Lower lobe of right lung (tissue), 2 donors: ENCODE measurements at regions not wholly inside any gene's neighbourhood (a gene's known extent, or its start where the extent isn't known, plus 50 kb on each side); places are given as distances from the start of the nearest gene placed in this dataset.

Experiments
- ATAC-seq, 2 donors: fragments of 200-7000 bp; cut with Tn5 transposase; one replicate each; pipeline ENCODE4 v1.9.1; 2020 to 2022; ENCODE audit warnings: mild to moderate bottlenecking in 2 of 2, moderate library complexity in 2 of 2
- DNase-seq: peaks from one replicate; pipeline ENCODE4 v3.0.0-alpha.2; 2020
- H3K27ac ChIP-seq: fragments of 200-600 bp; one replicate; pipeline ENCODE4 v1.8.0; 2022
- H3K27me3 ChIP-seq: fragments of 200-600 bp; one replicate; pipeline ENCODE4 v1.8.0; 2022; ENCODE audit warnings: low read depth
- H3K36me3 ChIP-seq: fragments of 200-600 bp; one replicate; pipeline ENCODE4 v1.8.0; 2022; ENCODE audit warnings: mild to moderate bottlenecking
- H3K4me1 ChIP-seq: fragments of 200-600 bp; one replicate; pipeline ENCODE4 v1.8.0; 2022
- H3K4me3 ChIP-seq: fragments of 200-600 bp; one replicate; pipeline ENCODE4 v1.8.0; 2022; ENCODE audit warnings: mild to moderate bottlenecking
- H3K9me3 ChIP-seq: fragments of 200-600 bp; one replicate; pipeline ENCODE4 v1.8.0; 2022
- intact Hi-C: fragments of 100-400 bp; cut with DNase I; formaldehyde crosslinking; loops from one replicate; pipeline ENCODE4 v1.11.0; 2022
- TF ChIP-seq, protein P1 (sequence below): fragments of 200-600 bp; IDR thresholded peaks from one replicate; pipeline ENCODE4 v1.8.0; 2022; ENCODE audit warnings: antibody characterized with exemption, mild to moderate bottlenecking
- donor health status: DM: no; HTN: yes; CAD: no; lungs with severe emphysema.

DNA sequence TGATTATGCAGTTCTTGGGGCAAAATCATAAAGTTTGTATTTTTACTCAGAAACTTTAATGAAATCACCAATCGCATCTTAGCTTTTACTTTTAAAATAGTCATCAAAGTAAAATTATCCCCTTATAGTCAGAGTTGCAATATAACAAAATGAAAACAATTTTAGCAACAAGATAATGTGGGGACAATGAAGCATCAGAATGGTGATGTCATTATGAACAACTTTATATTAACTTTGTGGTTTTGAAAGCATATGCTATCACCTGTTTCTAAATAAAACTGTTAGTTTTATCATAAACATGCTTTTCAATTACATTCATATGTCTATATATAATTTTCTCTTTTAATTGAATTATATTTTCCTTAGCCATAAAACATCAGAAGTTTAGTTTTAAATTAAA is 856.8 kb downstream of the CDH9 start:
- DNase-seq (no peak), ATAC-seq (no peak)
- H3K4me1 ChIP-seq = no peaks in the 10 kb centered on the region
- H3K36me3 ChIP-seq = no peaks in the 10 kb centered on the region
- no peak overlapping the region for H3K27ac ChIP-seq
- intact Hi-C loops = no loop called here
- TF ChIP-seq, protein P1, sequence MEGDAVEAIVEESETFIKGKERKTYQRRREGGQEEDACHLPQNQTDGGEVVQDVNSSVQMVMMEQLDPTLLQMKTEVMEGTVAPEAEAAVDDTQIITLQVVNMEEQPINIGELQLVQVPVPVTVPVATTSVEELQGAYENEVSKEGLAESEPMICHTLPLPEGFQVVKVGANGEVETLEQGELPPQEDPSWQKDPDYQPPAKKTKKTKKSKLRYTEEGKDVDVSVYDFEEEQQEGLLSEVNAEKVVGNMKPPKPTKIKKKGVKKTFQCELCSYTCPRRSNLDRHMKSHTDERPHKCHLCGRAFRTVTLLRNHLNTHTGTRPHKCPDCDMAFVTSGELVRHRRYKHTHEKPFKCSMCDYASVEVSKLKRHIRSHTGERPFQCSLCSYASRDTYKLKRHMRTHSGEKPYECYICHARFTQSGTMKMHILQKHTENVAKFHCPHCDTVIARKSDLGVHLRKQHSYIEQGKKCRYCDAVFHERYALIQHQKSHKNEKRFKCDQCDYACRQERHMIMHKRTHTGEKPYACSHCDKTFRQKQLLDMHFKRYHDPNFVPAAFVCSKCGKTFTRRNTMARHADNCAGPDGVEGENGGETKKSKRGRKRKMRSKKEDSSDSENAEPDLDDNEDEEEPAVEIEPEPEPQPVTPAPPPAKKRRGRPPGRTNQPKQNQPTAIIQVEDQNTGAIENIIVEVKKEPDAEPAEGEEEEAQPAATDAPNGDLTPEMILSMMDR = no peak
- no peak overlapping the region for H3K4me3 ChIP-seq
- H3K27me3 ChIP-seq = no peaks in the 10 kb centered on the region
- H3K9me3 ChIP-seq = no peaks in the 10 kb centered on the region

DNA sequence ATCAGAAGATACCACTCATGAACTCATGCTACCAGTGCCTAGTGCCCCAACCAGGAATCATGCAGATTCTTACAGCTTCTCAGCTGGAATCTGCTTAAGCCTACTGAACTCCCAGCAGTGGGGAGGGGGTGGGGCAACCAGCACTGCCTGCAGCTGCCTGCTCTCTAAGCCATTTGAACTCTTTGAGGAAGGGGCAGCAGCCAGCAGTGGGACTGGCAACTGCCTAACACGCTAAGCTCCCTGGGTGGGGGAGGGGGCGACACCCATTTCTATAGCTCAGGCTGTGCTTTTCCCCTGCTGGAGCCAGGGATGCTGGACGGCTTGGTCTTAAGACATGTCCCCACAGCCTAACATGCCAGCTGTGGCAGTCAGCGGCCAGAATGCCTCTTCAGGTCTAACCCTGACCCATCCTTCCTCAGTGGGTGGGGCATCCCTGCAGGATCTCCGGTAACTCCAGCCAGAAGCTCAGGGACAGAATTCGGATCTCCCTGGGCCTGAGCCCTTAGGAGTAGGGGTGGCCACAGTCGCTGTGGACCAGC is 889.7 kb downstream of the CDH9 start:
- ATAC-seq (no peak), DNase-seq (peak; percentile 37)
- Histone ChIP-seq H3K4me1 (no peaks in the 10 kb centered on the region), H3K9me3 (no peaks in the 10 kb centered on the region), H3K4me3 (no peak overlapping the region), H3K27me3 (no peaks in the 10 kb centered on the region), H3K36me3 (no peaks in the 10 kb centered on the region), H3K27ac (no peak overlapping the region)
- TF ChIP-seq, protein P1 = no peak
- intact Hi-C loops = no loop called here

DNA sequence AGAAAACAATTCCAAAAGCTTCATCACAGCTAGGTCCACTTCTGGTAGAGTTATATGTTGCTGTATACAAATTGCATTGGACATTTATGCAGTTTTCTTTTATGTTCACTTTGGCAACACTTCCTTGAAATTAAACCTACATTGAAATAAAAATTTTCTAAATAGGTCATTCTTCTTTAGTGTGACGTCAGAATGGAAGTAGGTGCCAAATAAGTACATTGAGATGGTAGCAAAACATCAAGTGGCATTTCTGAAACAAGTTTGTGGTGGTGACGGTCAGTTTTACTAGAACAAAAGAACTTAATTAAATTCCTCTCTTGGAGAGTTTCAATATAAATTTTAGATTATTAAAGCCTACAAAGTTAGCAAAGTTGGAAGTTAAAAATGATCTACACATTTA is 895.1 kb downstream of the CDH9 start:
- no peak for ATAC-seq
- intact Hi-C loops = no loop called here
- H3K4me1 ChIP-seq = no peaks in the 10 kb centered on the region
- H3K4me3 ChIP-seq = no peak overlapping the region
- DNase-seq = no peak
- no peaks in the 10 kb centered on the region for H3K36me3 ChIP-seq
- TF ChIP-seq, protein P1 = no peak
- H3K9me3 ChIP-seq = no peaks in the 10 kb centered on the region
- no peak overlapping the region for H3K27ac ChIP-seq
- H3K27me3 ChIP-seq = no peaks in the 10 kb centered on the region

DNA sequence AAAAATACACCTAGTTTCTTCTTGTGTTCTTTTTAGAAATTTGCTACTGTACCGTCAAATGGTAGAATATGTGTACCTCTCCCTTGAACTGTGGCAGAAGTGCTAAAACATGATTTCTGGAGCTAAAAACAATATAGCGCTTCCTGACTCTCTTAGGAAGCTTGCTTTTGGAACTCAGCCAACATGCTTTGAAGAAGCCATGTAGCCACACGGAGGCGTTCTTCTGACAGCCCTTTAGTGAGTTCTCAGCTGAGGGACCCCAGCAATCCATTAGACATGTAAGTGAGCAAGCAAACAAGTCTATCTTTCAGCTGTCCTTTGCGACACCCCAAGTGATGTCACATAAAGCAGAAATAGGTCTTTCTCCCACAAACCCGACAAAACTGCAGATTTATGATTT is 917.0 kb downstream of the CDH9 start:
- Histone ChIP-seq H3K4me1 (no peaks in the 10 kb centered on the region), H3K27ac (no peak overlapping the region), H3K36me3 (no peaks in the 10 kb centered on the region), H3K4me3 (no peak overlapping the region), H3K9me3 (no peaks in the 10 kb centered on the region), H3K27me3 (no peaks in the 10 kb centered on the region)
- TF ChIP-seq, protein P1 = no peak
- DNase-seq (no peak), ATAC-seq (no peak)
- intact Hi-C loops = no loop called here

DNA sequence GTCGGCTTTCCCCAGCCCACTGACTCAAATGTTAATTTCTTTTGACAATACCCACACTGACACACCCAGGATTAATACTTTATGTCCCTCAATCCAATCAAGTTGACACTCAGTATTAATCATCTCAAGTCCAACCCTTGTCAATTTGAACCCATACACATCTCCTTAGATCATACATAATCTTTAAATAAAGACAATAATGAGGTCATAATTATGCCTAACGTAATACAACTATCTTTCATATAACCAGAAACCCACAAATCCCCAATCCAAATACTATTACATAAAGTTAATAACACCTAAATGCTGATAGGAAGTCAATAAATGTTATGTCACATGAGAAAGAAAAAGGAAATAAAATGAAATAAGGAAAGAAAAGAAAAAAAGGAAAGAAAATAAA is 934.2 kb downstream of the CDH9 start:
- Histone ChIP-seq H3K4me3 (no peak overlapping the region), H3K27ac (no peak overlapping the region), H3K4me1 (no peaks in the 10 kb centered on the region), H3K36me3 (no peaks in the 10 kb centered on the region), H3K9me3 (peaks cover 10% of the 10 kb centered on the region), H3K27me3 (no peaks in the 10 kb centered on the region)
- TF ChIP-seq, protein P1 = no peak
- intact Hi-C loops = no loop called here
- DNase-seq = no peak
- no peak for ATAC-seq

DNA sequence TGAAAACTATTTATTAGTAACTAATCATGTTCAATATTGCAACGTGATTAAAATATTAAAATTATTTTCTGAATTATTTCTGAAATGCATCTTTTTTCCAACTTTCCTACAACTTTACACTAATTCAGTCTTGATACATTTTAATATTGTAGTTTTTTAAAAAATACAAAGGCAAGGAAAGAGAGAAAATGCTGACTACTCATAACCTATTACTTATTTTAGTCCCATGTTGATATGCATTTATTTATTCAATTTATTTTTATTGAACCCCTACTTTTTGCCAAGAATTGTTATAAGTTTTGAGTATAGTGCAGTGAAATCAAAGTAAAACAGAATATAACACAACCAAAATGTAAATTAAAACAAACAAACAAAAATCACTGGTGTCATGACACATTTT is 978.2 kb downstream of the CDH9 start:
- DNase-seq (no peak), ATAC-seq (no peak)
- intact Hi-C loops = no loop called here
- Histone ChIP-seq H3K27me3 (no peaks in the 10 kb centered on the region), H3K4me1 (no peaks in the 10 kb centered on the region), H3K27ac (no peak overlapping the region), H3K4me3 (no peak overlapping the region), H3K9me3 (no peaks in the 10 kb centered on the region), H3K36me3 (no peaks in the 10 kb centered on the region)
- TF ChIP-seq, protein P1 = no peak
